ENCODE measurements at regions not wholly inside any gene's neighbourhood (a gene's known extent, or its start where the extent isn't known, plus 50 kb on each side); places are given as distances from the start of the nearest gene placed in this dataset.

GRCh38 chr3:24033818-24034217, 88.7 kb downstream of the NR1D2 start:
- no peak overlapping the region for H3K4me3 ChIP-seq
- no peak for DNase-seq
- 75 to 90% (median 81%) methylated on average over 2 of the region's 2 CpGs for WGBS, 5 donors
- no peak overlapping the region for H3K27ac ChIP-seq
- H3K4me1 ChIP-seq: no peaks in the 10 kb centered on the region
- intact Hi-C loops (cut with DNase I; ENCODE audit: low total_unique reads): no loop called here
- no peak for TF ChIP-seq POLR2A (IDR thresholded peaks at IDR 0.05)
- TF ChIP-seq, protein P1, sequence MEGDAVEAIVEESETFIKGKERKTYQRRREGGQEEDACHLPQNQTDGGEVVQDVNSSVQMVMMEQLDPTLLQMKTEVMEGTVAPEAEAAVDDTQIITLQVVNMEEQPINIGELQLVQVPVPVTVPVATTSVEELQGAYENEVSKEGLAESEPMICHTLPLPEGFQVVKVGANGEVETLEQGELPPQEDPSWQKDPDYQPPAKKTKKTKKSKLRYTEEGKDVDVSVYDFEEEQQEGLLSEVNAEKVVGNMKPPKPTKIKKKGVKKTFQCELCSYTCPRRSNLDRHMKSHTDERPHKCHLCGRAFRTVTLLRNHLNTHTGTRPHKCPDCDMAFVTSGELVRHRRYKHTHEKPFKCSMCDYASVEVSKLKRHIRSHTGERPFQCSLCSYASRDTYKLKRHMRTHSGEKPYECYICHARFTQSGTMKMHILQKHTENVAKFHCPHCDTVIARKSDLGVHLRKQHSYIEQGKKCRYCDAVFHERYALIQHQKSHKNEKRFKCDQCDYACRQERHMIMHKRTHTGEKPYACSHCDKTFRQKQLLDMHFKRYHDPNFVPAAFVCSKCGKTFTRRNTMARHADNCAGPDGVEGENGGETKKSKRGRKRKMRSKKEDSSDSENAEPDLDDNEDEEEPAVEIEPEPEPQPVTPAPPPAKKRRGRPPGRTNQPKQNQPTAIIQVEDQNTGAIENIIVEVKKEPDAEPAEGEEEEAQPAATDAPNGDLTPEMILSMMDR (IDR thresholded peaks at IDR 0.05 in 8 of 11, conservative IDR thresholded peaks at IDR 0.05 in 3 of 11): no peak
- no peak for TF ChIP-seq POLR2AphosphoS5 (IDR thresholded peaks at IDR 0.05)
- H3K9me3 ChIP-seq: peaks cover 0 to 22% (median 8%) of the 10 kb centered on the region in 8 donors
- H3K27me3 ChIP-seq (replicated peaks in 1 of 7): no peaks in the 10 kb centered on the region
- no peaks in the 10 kb centered on the region for H3K36me3 ChIP-seq

- no peaks in the 10 kb centered on the region for H3K4me1 ChIP-seq
- intact Hi-C loops (cut with DNase I; ENCODE audit: low total_unique reads): no loop called here
- H3K9me3 ChIP-seq: peaks cover 0 to 22% (median 8%) of the 10 kb centered on the region in 8 donors
- TF ChIP-seq POLR2A (IDR thresholded peaks at IDR 0.05): no peak
- TF ChIP-seq, protein P1 (IDR thresholded peaks at IDR 0.05 in 8 of 11, conservative IDR thresholded peaks at IDR 0.05 in 3 of 11): no peak
- TF ChIP-seq POLR2AphosphoS5 (IDR thresholded peaks at IDR 0.05): no peak
- H3K27me3 ChIP-seq (replicated peaks in 1 of 7): no peaks in the 10 kb centered on the region
- H3K36me3 ChIP-seq: no peaks in the 10 kb centered on the region
- H3K4me3 ChIP-seq: no peak overlapping the region
- H3K27ac ChIP-seq: no peak overlapping the region
- DNase-seq: no peak
These were observed 89.4 kb downstream of the NR1D2 start for GRCh38 chr3:24034464-24034863.

DNA sequence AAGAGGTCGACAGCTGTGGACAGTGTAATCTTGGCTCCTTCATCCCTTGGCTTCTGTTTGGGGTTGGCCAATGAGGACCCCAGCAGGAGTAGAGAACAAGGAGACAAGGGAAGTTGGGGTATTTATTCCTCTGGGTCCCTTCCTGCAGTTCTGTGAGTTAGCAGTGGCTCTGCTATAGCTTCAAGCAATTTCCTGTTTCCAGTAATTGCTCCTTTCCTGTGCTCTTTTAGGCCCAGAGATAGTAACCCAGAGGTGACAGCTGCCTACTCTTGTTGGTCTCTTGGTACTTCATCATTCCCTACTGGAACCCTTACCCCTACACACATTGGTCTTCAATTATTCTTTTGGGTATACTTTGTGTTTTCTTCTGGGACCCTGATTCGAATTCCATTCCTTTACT, 92.9 kb downstream of the NR1D2 start:
- Histone ChIP-seq H3K4me3 (no peak overlapping the region), H3K27ac (no peak overlapping the region), H3K9me3 (peaks cover 0 to 16% (median 5%) of the 10 kb centered on the region in 8 donors), H3K4me1 (no peaks in the 10 kb centered on the region), H3K36me3 (no peaks in the 10 kb centered on the region), H3K27me3 (replicated peaks in 1 of 7) (no peaks in the 10 kb centered on the region)
- WGBS, 5 donors: 73 to 86% (median 81%) methylated on average over 2 of the region's 2 CpGs
- intact Hi-C loops (cut with DNase I; ENCODE audit: low total_unique reads): no loop called here
- DNase-seq: no peak
- TF ChIP-seq, protein P1 (IDR thresholded peaks at IDR 0.05 in 8 of 11, conservative IDR thresholded peaks at IDR 0.05 in 3 of 11): no peak
- TF ChIP-seq POLR2A (IDR thresholded peaks at IDR 0.05) (no peak), POLR2AphosphoS5 (IDR thresholded peaks at IDR 0.05) (no peak)

GRCh38 chr3:24040311-24040710, 95.2 kb downstream of the NR1D2 start:
- Histone ChIP-seq H3K27me3 (replicated peaks in 1 of 7) (no peaks in the 10 kb centered on the region), H3K4me1 (no peaks in the 10 kb centered on the region), H3K27ac (no peak overlapping the region), H3K9me3 (no peaks in the 10 kb centered on the region), H3K4me3 (no peak overlapping the region), H3K36me3 (no peaks in the 10 kb centered on the region)
- WGBS, 5 donors: 83 to 96% (median 90%) methylated on average over 3 of the region's 3 CpGs
- DNase-seq: no peak
- intact Hi-C loops (cut with DNase I; ENCODE audit: low total_unique reads): no loop called here
- no peak for TF ChIP-seq POLR2AphosphoS5 (IDR thresholded peaks at IDR 0.05)
- TF ChIP-seq POLR2A (IDR thresholded peaks at IDR 0.05): no peak
- TF ChIP-seq, protein P1 (IDR thresholded peaks at IDR 0.05 in 8 of 11, conservative IDR thresholded peaks at IDR 0.05 in 3 of 11): no peak

Measured in spleen (tissue), 11 donors.